BE2C (cell line): ENCODE measurements at regions not wholly inside any gene's neighbourhood (a gene's known extent, or its start where the extent isn't known, plus 50 kb on each side); places are given as distances from the start of the nearest gene placed in this dataset.

ENCODE experiments used
- DNase-seq: peaks from one replicate; pipeline ENCODE4 v3.0.0-alpha.2; 2020
- H3K27me3 ChIP-seq: fragments of 250-450 bp; sonication (Bioruptor Pico); 2 replicates; pipeline ENCODE4 v1.5.1; 2020; ENCODE audit warnings: mild to moderate bottlenecking
- H3K36me3 ChIP-seq: fragments of 250-450 bp; sonication (Bioruptor Pico); 2 replicates; pipeline ENCODE4 v1.5.1; 2020; ENCODE audit warnings: mild to moderate bottlenecking
- H3K4me1 ChIP-seq: fragments of 250-450 bp; sonication (Bioruptor Pico); 2 replicates; pipeline ENCODE4 v1.5.1; 2020
- H3K4me3 ChIP-seq: 2 replicates; pipeline ENCODE4 v1.5.1; 2011; ENCODE audit warnings: low read depth, low read length
- H3K9me3 ChIP-seq: fragments of 250-450 bp; sonication (Bioruptor Pico); 2 replicates; pipeline ENCODE4 v1.5.1; 2020
- CTCF ChIP-seq: IDR thresholded peaks from 2 replicates; pipeline ENCODE4 v1.5.1; 2012; ENCODE audit warnings: mild to moderate bottlenecking, low read depth, low read length

GRCh38 chr16:7124701-7125100, 207.9 kb upstream of the RBFOX1 start:
- no peak overlapping the region for H3K4me3 ChIP-seq
- H3K4me1 ChIP-seq, result no peaks in the 10 kb centered on the region
- no peak for DNase-seq
- no peaks in the 10 kb centered on the region for H3K36me3 ChIP-seq
- no peaks in the 10 kb centered on the region for H3K27me3 ChIP-seq
- TF ChIP-seq CTCF, result no peak
- no peaks in the 10 kb centered on the region for H3K9me3 ChIP-seq

GRCh38 chr16:7124242-7124641, 208.4 kb upstream of the RBFOX1 start:
- no peak for DNase-seq
- Histone ChIP-seq H3K4me3 (no peak overlapping the region), H3K27me3 (no peaks in the 10 kb centered on the region), H3K36me3 (no peaks in the 10 kb centered on the region), H3K9me3 (no peaks in the 10 kb centered on the region), H3K4me1 (no peaks in the 10 kb centered on the region)
- TF ChIP-seq CTCF, result no peak

- H3K4me1 ChIP-seq, result no peaks in the 10 kb centered on the region
- H3K9me3 ChIP-seq, result no peaks in the 10 kb centered on the region
- TF ChIP-seq CTCF, result no peak
- no peak for DNase-seq
- no peaks in the 10 kb centered on the region for H3K36me3 ChIP-seq
- H3K4me3 ChIP-seq, result no peak overlapping the region
- H3K27me3 ChIP-seq, result no peaks in the 10 kb centered on the region
Measured at GRCh38 chr16:7116734-7117133, 215.9 kb upstream of the RBFOX1 start.

GRCh38 chr16:7115898-7116297, 216.7 kb upstream of the RBFOX1 start:
- no peaks in the 10 kb centered on the region for H3K4me1 ChIP-seq
- no peak for TF ChIP-seq CTCF
- no peaks in the 10 kb centered on the region for H3K27me3 ChIP-seq
- H3K4me3 ChIP-seq, result no peak overlapping the region
- H3K9me3 ChIP-seq, result no peaks in the 10 kb centered on the region
- H3K36me3 ChIP-seq, result no peaks in the 10 kb centered on the region
- no peak for DNase-seq

GRCh38 chr16:7113949-7114348, 218.7 kb upstream of the RBFOX1 start:
- no peak for TF ChIP-seq CTCF

GRCh38 chr16:7113395-7113794, 219.2 kb upstream of the RBFOX1 start:
- Histone ChIP-seq H3K9me3 (no peaks in the 10 kb centered on the region), H3K27me3 (no peaks in the 10 kb centered on the region), H3K36me3 (no peaks in the 10 kb centered on the region), H3K4me3 (no peak overlapping the region), H3K4me1 (no peaks in the 10 kb centered on the region)
- DNase-seq, result no peak
- TF ChIP-seq CTCF, result no peak

More at GRCh38 chr16:7113949-7114348, 218.7 kb upstream of the RBFOX1 start:
- no peak for DNase-seq
- Histone ChIP-seq H3K4me3 (no peak overlapping the region), H3K27me3 (no peaks in the 10 kb centered on the region), H3K4me1 (no peaks in the 10 kb centered on the region), H3K36me3 (no peaks in the 10 kb centered on the region), H3K9me3 (no peaks in the 10 kb centered on the region)
